H1 (cell line): ENCODE measurements at regions not wholly inside any gene's neighbourhood (a gene's known extent, or its start where the extent isn't known, plus 50 kb on each side); places are given as distances from the start of the nearest gene placed in this dataset.

Experiments used
- CTCF ChIA-PET: fragments of 300-600 bp; sonication (Branson Sonifier 250); formaldehyde crosslinking; loops from one replicate; lab custom pipeline; 2021; ENCODE audit not compliant: partially characterized antibody; lab: Charles Lee
- POLR2A ChIA-PET: fragments of 300-600 bp; sonication (Branson Sonifier 250); formaldehyde crosslinking; loops from one replicate; lab custom pipeline; 2021; ENCODE audit warnings: inconsistent platforms; ENCODE audit not compliant: partially characterized antibody; lab: Charles Lee
- DNase-seq, 2 experiments: peaks; one replicate each; pipeline versions ENCODE4 v3.0.0 to v3.0.0-alpha.2; 2010 to 2022; ENCODE audit warnings: low spot score in 2 of 2, low read depth in 1 of 2, mixed read lengths in 1 of 2
- FAIRE-seq: peaks from 2 replicates; lab custom pipeline; 2011; peaks lifted over from hg19 to GRCh38; lab: Jason Lieb, UNC
- H2AFZ ChIP-seq: 2 replicates; pipeline ENCODE4 v1.8.1; 2012; ENCODE audit warnings: low read length, inconsistent platforms
- H2AK5ac ChIP-seq: 2 replicates; pipeline ENCODE4 v1.6.1; 2013; ENCODE audit warnings: low read depth, low read length
- H2BK120ac ChIP-seq: replicated peaks from 2 replicates; pipeline ENCODE3; 2013; ENCODE audit warnings: low read depth, low read length, inconsistent platforms
- H2BK12ac ChIP-seq: 2 replicates; pipeline ENCODE4 v1.6.1; 2013; ENCODE audit warnings: low read depth, low read length
- H2BK15ac ChIP-seq: 2 replicates; pipeline ENCODE4 v1.6.1; 2013; ENCODE audit warnings: low read length
- H2BK20ac ChIP-seq: 2 replicates; pipeline ENCODE4 v1.6.1; 2013; ENCODE audit warnings: low read length
- H2BK5ac ChIP-seq: 2 replicates; pipeline ENCODE4 v1.6.1; 2013; ENCODE audit warnings: low read depth, low read length
- H3K14ac ChIP-seq: 2 replicates; pipeline ENCODE4 v1.6.1; 2013; ENCODE audit warnings: inconsistent platforms; ENCODE audit not compliant: insufficient read length
- H3K18ac ChIP-seq: 2 replicates; pipeline ENCODE4 v1.6.1; 2013; ENCODE audit warnings: low read length; ENCODE audit errors: extremely low read depth
- H3K23ac ChIP-seq: 2 replicates; pipeline ENCODE4 v1.6.1; 2013; ENCODE audit warnings: inconsistent platforms; ENCODE audit not compliant: insufficient read length
- H3K23me2 ChIP-seq: 2 replicates; pipeline ENCODE4 v1.6.1; 2013; ENCODE audit warnings: low read depth, low read length
- H3K27ac ChIP-seq: 2 replicates; pipeline ENCODE4 v1.6.1; 2011; ENCODE audit warnings: low read depth, low read length, inconsistent platforms
- H3K27me3 ChIP-seq, 4 experiments: replicated peaks in 1 of 4; 1 replicate in 1 of 4; 2 replicates in 3 of 4; pipeline versions ENCODE4 v1.6.1 to v1.8.1; 2011 to 2013; ENCODE audit warnings: low read length in 3 of 4, mild to moderate bottlenecking in 3 of 4, inconsistent platforms in 2 of 4, mixed read lengths in 2 of 4, moderate library complexity in 1 of 4; ENCODE audit not compliant: control insufficient read depth in 3 of 4, insufficient read depth in 3 of 4; ENCODE audit errors: extremely low read depth in 1 of 4
- H3K36me3 ChIP-seq, 4 experiments: 2 replicates each; pipeline versions ENCODE4 v1.6.1 to v1.8.1; 2011 to 2013; ENCODE audit warnings: mild to moderate bottlenecking in 4 of 4, low read length in 3 of 4, moderate library complexity in 2 of 4, control low read depth in 1 of 4, inconsistent platforms in 1 of 4; ENCODE audit not compliant: insufficient read depth in 4 of 4, control insufficient read depth in 2 of 4
- H3K4ac ChIP-seq: replicated peaks from 2 replicates; pipeline ENCODE3; 2013; ENCODE audit warnings: low read length, low read depth, mixed read lengths, inconsistent platforms; ENCODE audit not compliant: insufficient read length
- H3K4me1 ChIP-seq, 4 experiments: replicated peaks in 1 of 4; 1 replicate in 1 of 4; 2 replicates in 3 of 4; pipeline versions ENCODE4 v1.6.1 to v1.8.1; 2011 to 2013; ENCODE audit warnings: low read length in 3 of 4, inconsistent platforms in 2 of 4, mixed read lengths in 1 of 4; ENCODE audit not compliant: insufficient read depth in 4 of 4, control insufficient read depth in 3 of 4
- H3K4me2 ChIP-seq, 2 experiments: 2 replicates each; pipeline versions ENCODE4 v1.6.1 to v1.8.1; 2011 to 2013; ENCODE audit warnings: low read depth in 2 of 2, low read length in 2 of 2, control low read depth in 1 of 2, inconsistent platforms in 1 of 2, mild to moderate bottlenecking in 1 of 2; ENCODE audit not compliant: insufficient read depth in 1 of 2
- H3K4me3 ChIP-seq, 4 experiments: fragments of 200-600, 300-600 bp in 1 of 4; sonication (generic), shearing (Covaris generic), sonication (Bioruptor Twin) in 1 of 4; 2 replicates each; pipeline versions ENCODE4 v1.5.1 to v1.8.1; 2011 to 2016; ENCODE audit warnings: low read length in 4 of 4, low read depth in 3 of 4, control low read depth in 2 of 4, inconsistent platforms in 2 of 4, mild to moderate bottlenecking in 2 of 4, mixed read lengths in 1 of 4, moderate library complexity in 1 of 4; ENCODE audit not compliant: insufficient read depth in 2 of 4; ENCODE audit errors: extremely low read depth in 1 of 4
- H3K56ac ChIP-seq: replicated peaks from 2 replicates; pipeline ENCODE3; 2013; ENCODE audit warnings: low read depth, mild to moderate bottlenecking, mixed read lengths, low read length, inconsistent platforms; ENCODE audit not compliant: insufficient read length
- H3K79me1 ChIP-seq: 2 replicates; pipeline ENCODE4 v1.6.1; 2013; ENCODE audit warnings: low read depth, low read length, control low read depth
- H3K79me2 ChIP-seq, 2 experiments: 2 replicates each; pipeline versions ENCODE4 v1.6.1 to v1.8.1; 2012 to 2013; ENCODE audit warnings: low read length in 2 of 2, mild to moderate bottlenecking in 2 of 2, inconsistent platforms in 1 of 2; ENCODE audit not compliant: insufficient read depth in 2 of 2, control insufficient read depth in 1 of 2
- H3K9ac ChIP-seq, 4 experiments: replicated peaks in 1 of 4; 1 replicate in 1 of 4; 2 replicates in 3 of 4; pipeline versions ENCODE4 v1.6.1 to v1.8.1; 2011 to 2013; ENCODE audit warnings: low read depth in 3 of 4, low read length in 3 of 4, control low read depth in 2 of 4, mild to moderate bottlenecking in 2 of 4, moderate library complexity in 2 of 4, inconsistent platforms in 1 of 4; ENCODE audit errors: extremely low read depth in 1 of 4
- H3K9me3 ChIP-seq, 2 experiments: 2 replicates each; pipeline versions ENCODE4 v1.6.1 to v1.8.1; 2012 to 2013; ENCODE audit warnings: mild to moderate bottlenecking in 2 of 2, moderate library complexity in 2 of 2, control low read depth in 1 of 2, inconsistent platforms in 1 of 2, low read depth in 1 of 2, low read length in 1 of 2, mixed read lengths in 1 of 2; ENCODE audit not compliant: insufficient read depth in 2 of 2
- H4K20me1 ChIP-seq, 2 experiments: replicated peaks in 1 of 2; 2 replicates each; pipeline versions ENCODE3 to v1.8.1; 2011 to 2013; ENCODE audit warnings: inconsistent platforms in 2 of 2, low read length in 2 of 2, mild to moderate bottlenecking in 1 of 2; ENCODE audit not compliant: insufficient read depth in 2 of 2, control insufficient read depth in 1 of 2
- H4K5ac ChIP-seq: 2 replicates; pipeline ENCODE4 v1.6.1; 2013; ENCODE audit warnings: low read length, low read depth, mixed read lengths, inconsistent platforms; ENCODE audit not compliant: insufficient read length
- H4K8ac ChIP-seq: 2 replicates; pipeline ENCODE4 v1.8.0; 2013; ENCODE audit warnings: mild to moderate bottlenecking, moderate library complexity, low read length, inconsistent platforms; ENCODE audit not compliant: insufficient read depth; ENCODE audit errors: extremely low read depth
- H4K91ac ChIP-seq: replicated peaks from 2 replicates; pipeline ENCODE3; 2013; ENCODE audit warnings: low read length, mixed read lengths, inconsistent platforms; ENCODE audit not compliant: insufficient read length
- ASH2L ChIP-seq: fragments of 200-600, 300-600 bp; sonication (generic); IDR thresholded peaks from one replicate; pipeline ENCODE4 v1.7.1; 2017; ENCODE audit warnings: low read length
- BACH1 ChIP-seq: IDR thresholded peaks from 2 replicates; pipeline ENCODE4 v1.6.1; 2012; ENCODE audit warnings: low read length, improper control_type of control experiment
- POLR2AphosphoS5 ChIP-seq: IDR thresholded peaks from 2 replicates; pipeline ENCODE4 v1.6.1; 2011; ENCODE audit warnings: low read depth, low read length
- SUZ12 ChIP-seq: fragments of 200-600 bp; sonication (generic); IDR thresholded peaks from 2 replicates; pipeline ENCODE4 v1.6.1; 2012; ENCODE audit warnings: mild to moderate bottlenecking, inconsistent platforms, low read length, moderate library complexity, mixed read lengths
- WGBS, 2 experiments: shearing (Covaris generic) in 1 of 2; methylation state at CpG; one replicate each; pipeline versions ENCODE4 v1.1.6 to v1.1.7; 2013 to 2015; ENCODE audit warnings: low lambda C conversion rate in 2 of 2, mixed read lengths in 2 of 2, inconsistent platforms in 1 of 2, low coverage in 1 of 2, missing lambda C conversion rate in 1 of 2; ENCODE audit not compliant: insufficient replicate concordance in 2 of 2, insufficient coverage in 1 of 2, insufficient read length in 1 of 2; ENCODE audit errors: extremely low coverage in 1 of 2, missing lambda C conversion rate in 1 of 2; 5-methylcytosine and 5-hydroxymethylcytosine counted together
- TF ChIP-seq, protein P1 (sequence below): IDR thresholded peaks from 2 replicates; pipeline ENCODE4 v1.6.1; 2011; ENCODE audit warnings: low read depth, mild to moderate bottlenecking, low read length; ENCODE audit not compliant: insufficient read depth

DNA sequence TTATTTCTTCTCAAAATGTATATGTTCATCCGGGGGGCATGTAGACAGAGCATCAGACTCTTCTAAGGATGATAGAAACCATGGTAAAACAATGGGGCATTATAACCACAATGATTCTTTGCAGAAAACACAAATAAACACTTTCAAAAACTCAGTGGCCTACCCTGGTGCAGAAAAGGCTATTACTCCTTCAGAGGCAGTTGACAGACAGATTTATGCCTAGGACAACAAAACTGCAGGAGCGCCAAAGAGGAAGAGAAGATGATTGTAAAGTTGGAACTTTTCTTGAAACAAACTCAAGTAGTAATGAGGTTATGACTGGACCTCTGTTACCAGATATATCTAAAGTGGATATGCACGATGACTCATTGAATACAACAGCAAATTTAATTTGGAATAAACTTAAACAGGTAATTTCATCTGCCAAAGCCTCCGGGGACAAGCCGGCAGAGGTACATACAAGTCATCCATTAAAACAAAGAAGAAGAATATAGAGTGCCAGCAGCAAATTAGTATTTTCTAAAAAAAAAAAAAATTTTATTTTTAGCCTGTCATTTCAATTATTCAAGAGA is 1068.4 kb upstream of the INTU start:
- H2AK5ac ChIP-seq, result no peak overlapping the region
- no peaks in the 10 kb centered on the region for H3K27me3 ChIP-seq
- DNase-seq (no peak), FAIRE-seq (no peak)
- no peak overlapping the region for H3K4me2 ChIP-seq
- H2BK12ac ChIP-seq, result no peak overlapping the region
- no peak overlapping the region for H3K14ac ChIP-seq
- H3K79me1 ChIP-seq, result no peaks in the 10 kb centered on the region
- no peak overlapping the region for H3K56ac ChIP-seq
- H4K91ac ChIP-seq, result no peak overlapping the region
- H4K8ac ChIP-seq, result no peak overlapping the region
- H4K5ac ChIP-seq, result no peak overlapping the region
- no peaks in the 10 kb centered on the region for H3K36me3 ChIP-seq
- H3K9ac ChIP-seq, result no peak overlapping the region
- H2BK15ac ChIP-seq, result no peak overlapping the region
- no peaks in the 10 kb centered on the region for H3K79me2 ChIP-seq
- TF ChIP-seq ASH2L (no peak), BACH1 (no peak), POLR2AphosphoS5 (no peak), SUZ12 (no peak)
- TF ChIP-seq, protein P1, sequence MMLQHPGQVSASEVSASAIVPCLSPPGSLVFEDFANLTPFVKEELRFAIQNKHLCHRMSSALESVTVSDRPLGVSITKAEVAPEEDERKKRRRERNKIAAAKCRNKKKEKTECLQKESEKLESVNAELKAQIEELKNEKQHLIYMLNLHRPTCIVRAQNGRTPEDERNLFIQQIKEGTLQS, result no peak
- no peak overlapping the region for H3K18ac ChIP-seq
- H3K23me2 ChIP-seq, result no peaks in the 10 kb centered on the region
- H4K20me1 ChIP-seq, result no peaks in the 10 kb centered on the region
- H2BK120ac ChIP-seq, result no peak overlapping the region
- ChIA-PET CTCF (interaction anchor here (0.9 kb wide), 1 partner anchor 18 kb away, joined by 3 read pairs; no protein-coding TSS in a partner anchor), POLR2A (no interaction called here)
- no peak overlapping the region for H3K4ac ChIP-seq
- H3K9me3 ChIP-seq, result no peaks in the 10 kb centered on the region; a peak in 1 of 4 replicates
- 93% methylated on average over 5 of the region's 5 CpGs; no CpG with 5 or more reads in 1 of the 2 experiments for WGBS, 2 experiments
- no peak overlapping the region for H3K27ac ChIP-seq
- H2AFZ ChIP-seq, result no peak overlapping the region
- no peak overlapping the region for H3K4me3 ChIP-seq
- no peaks in the 10 kb centered on the region for H3K4me1 ChIP-seq
- H2BK20ac ChIP-seq, result no peak overlapping the region
- H2BK5ac ChIP-seq, result no peak overlapping the region
- no peak overlapping the region for H3K23ac ChIP-seq
